Lower leg skin (tissue), 4 donors: ENCODE measurements at regions not wholly inside any gene's neighbourhood (a gene's known extent, or its start where the extent isn't known, plus 50 kb on each side); places are given as distances from the start of the nearest gene placed in this dataset.
"Not testable (repeated sequence)": the region's sequence is repeated elsewhere in the genome, so short reads cannot be mapped to it uniquely, and the experiment has no call there.

Experiments used
- DNase-seq, 2 donors: peaks; one replicate each; pipeline ENCODE4 v3.0.0-alpha.2; 2019; ENCODE audit warnings: low spot score in 2 of 2
- H3K4me3 ChIP-seq: fragments of 200-600 bp; sonication (generic); 2 replicates; pipeline ENCODE4 v1.5.1; 2017; ENCODE audit warnings: mild to moderate bottlenecking, low read depth; ENCODE audit not compliant: poor library complexity, severe bottlenecking
- POLR2A ChIP-seq, 2 donors: fragments of 450-650 bp; IDR thresholded peaks; one replicate each; pipeline ENCODE4 v1.6.1; 2016 to 2017; ENCODE audit warnings: antibody characterized with exemption in 2 of 2, mild to moderate bottlenecking in 1 of 2, moderate library complexity in 1 of 2
- WGBS, 2 donors: methylation state at CpG; one replicate each; pipeline ENCODE4 v1.1.5; 2018; 5-methylcytosine and 5-hydroxymethylcytosine counted together
- intact Hi-C: fragments of 100-400 bp; cut with DNase I; formaldehyde crosslinking; loops from one replicate; pipeline ENCODE4 v1.15.0; 2023; ENCODE audit warnings: low total_unique reads
- TF ChIP-seq, protein P1 (sequence below), 3 donors: fragments of 450-650 bp; IDR thresholded peaks; one replicate each; pipeline ENCODE4 v1.5.1; 2016; ENCODE audit warnings: antibody characterized with exemption in 3 of 3, mild to moderate bottlenecking in 3 of 3, moderate library complexity in 2 of 3

DNA sequence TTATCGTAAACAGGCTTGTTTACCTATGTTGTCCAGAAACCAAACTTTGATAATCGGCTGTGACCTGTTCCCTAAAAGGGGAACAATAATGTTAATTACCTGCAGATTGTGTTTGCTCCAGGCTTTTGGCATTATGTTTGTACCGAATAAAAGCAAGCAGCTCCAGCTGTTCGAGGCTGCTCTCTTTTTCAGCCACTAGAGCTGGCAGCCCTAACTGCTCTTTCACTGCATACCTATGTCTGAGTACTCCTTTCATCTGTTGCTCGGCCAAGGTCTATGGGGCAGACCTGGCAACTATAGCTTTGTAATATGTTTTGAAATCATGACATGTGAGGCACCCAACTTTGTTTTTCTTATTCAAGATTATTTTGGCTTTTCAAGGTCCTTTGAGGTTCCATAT lies 77.8 kb upstream of the EHBP1 start:
- TF ChIP-seq, protein P1, sequence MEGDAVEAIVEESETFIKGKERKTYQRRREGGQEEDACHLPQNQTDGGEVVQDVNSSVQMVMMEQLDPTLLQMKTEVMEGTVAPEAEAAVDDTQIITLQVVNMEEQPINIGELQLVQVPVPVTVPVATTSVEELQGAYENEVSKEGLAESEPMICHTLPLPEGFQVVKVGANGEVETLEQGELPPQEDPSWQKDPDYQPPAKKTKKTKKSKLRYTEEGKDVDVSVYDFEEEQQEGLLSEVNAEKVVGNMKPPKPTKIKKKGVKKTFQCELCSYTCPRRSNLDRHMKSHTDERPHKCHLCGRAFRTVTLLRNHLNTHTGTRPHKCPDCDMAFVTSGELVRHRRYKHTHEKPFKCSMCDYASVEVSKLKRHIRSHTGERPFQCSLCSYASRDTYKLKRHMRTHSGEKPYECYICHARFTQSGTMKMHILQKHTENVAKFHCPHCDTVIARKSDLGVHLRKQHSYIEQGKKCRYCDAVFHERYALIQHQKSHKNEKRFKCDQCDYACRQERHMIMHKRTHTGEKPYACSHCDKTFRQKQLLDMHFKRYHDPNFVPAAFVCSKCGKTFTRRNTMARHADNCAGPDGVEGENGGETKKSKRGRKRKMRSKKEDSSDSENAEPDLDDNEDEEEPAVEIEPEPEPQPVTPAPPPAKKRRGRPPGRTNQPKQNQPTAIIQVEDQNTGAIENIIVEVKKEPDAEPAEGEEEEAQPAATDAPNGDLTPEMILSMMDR (IDR thresholded peaks at IDR 0.05) = no peak
- TF ChIP-seq POLR2A (IDR thresholded peaks at IDR 0.05) = no peak
- H3K4me3 ChIP-seq = no peak overlapping the region
- no peak for DNase-seq
- 71 to 79% methylated on average over 5 of the region's 5 CpGs for WGBS, 2 donors
- intact Hi-C loops = no loop called here

DNA sequence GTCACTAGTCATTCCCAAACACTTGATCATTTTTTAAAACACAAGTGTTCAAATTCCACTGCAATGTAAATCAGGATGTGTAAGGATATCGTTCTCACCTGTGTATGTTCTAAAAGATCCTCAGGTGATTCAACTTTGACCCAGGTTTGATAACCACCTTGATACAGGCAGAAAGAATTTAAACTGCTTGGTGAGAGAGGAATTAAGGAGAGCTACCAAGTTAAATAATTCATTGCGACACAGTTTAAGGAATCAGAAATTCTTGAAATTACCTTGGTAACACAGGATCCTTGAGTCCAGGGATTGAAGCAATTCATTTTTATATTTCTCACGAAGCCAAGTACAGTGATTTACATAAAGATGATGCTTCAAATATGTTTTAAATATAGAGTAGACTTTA lies 80.7 kb upstream of the EHBP1 start:
- 71 to 74% methylated on average over 3 of the region's 3 CpGs for WGBS, 2 donors
- H3K4me3 ChIP-seq = no peak overlapping the region
- intact Hi-C loops = no loop called here
- DNase-seq = no peak
- TF ChIP-seq, protein P1 (IDR thresholded peaks at IDR 0.05) = no peak
- TF ChIP-seq POLR2A (IDR thresholded peaks at IDR 0.05) = no peak

DNA sequence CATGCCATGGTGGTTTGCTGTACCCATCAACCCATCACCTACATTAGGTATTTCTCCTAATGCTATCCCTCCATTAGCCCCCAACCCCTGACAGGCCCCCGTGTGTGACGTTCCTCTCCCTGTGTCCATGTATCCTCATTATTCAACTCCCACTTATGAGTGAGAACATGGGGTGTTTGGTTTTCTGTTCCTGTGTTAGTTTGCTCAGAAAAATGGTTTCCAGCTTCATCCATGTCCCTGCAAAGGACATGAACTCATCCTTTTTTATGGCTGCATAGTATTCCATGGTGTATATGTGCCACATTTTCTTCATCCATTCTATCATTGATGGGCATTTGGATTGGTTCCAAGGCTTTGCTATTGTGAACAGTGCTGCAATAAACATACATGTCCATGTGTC lies 89.0 kb upstream of the EHBP1 start:
- WGBS, 2 donors = 98 to 100% methylated on average over 2 of the region's 2 CpGs
- H3K4me3 ChIP-seq, DNase-seq, intact Hi-C loops: not testable (repeated sequence)

DNA sequence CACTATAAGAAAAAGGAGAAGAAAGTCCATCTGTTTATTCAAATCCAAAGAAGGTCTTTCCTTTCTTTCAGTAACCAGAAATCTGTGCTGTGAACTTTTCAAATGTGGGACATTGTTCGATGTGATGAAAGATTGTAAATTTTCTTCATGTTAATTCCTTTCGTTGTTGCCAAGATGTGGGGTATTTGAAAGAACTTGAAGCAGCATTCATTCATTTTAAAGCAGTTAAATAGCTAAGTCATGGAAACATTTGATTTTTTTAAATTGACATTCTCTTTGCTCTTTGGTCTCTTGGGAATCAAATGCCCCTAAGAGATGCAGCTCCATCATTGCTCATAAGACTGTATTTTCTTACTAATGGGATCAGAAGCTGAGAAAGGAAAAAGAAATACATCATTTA lies 93.7 kb upstream of the EHBP1 start:
- WGBS, 2 donors = 34 to 39% methylated on average over 2 of the region's 2 CpGs
- no peak for DNase-seq
- intact Hi-C loops = no loop called here
- TF ChIP-seq POLR2A (IDR thresholded peaks at IDR 0.05) = no peak
- TF ChIP-seq, protein P1 (IDR thresholded peaks at IDR 0.05) = no peak
- no peak overlapping the region for H3K4me3 ChIP-seq

DNA sequence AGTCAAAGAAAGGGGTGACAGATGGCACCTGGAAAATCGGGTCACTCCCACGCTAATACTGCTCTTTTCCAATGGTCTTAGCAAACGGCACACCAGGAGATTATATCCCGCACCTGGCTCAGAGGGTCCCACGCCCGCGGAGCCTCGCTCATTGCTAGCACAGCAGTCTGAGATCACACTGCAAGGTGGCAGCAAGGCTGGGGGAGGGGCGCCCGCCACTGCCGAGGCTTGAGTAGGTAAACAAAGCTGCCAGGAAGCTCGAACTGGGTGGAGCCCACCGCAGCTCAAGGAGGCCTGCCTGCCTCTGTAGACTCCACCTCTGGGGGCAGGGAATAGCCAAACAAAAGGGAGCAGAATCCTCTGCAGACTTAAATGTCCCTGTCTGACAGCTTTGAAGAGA lies 99.5 kb upstream of the TMEM17 start:
- DNase-seq, intact Hi-C loops, H3K4me3 ChIP-seq: not testable (repeated sequence)
- 82 to 89% methylated on average over 8 to 12 of the region's 13 CpGs for WGBS, 2 donors

DNA sequence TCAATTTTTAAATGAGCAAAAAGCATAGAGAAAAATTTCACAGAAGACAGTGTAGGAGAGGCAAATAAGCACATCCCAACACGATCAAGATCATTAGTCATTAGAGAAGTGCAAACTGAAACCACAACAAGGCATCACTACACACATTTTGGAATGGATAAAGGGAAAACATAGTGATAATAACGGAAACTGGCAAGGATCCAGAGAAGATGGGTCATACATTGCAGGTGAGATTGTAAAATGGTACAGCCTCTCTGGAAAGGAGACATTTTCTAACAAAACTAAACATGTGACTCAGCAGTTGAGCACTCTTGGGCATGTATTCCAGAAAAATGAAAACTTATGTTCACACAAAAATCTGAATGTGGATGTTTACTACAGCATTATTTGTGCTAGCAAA lies 98.3 kb upstream of the TMEM17 start:
- DNase-seq = no peak
- TF ChIP-seq POLR2A (IDR thresholded peaks at IDR 0.05) = no peak
- TF ChIP-seq, protein P1 (IDR thresholded peaks at IDR 0.05) = no peak
- H3K4me3 ChIP-seq = no peak overlapping the region
- intact Hi-C loops = no loop called here
- 42 to 45% methylated on average over 2 of the region's 2 CpGs for WGBS, 2 donors

DNA sequence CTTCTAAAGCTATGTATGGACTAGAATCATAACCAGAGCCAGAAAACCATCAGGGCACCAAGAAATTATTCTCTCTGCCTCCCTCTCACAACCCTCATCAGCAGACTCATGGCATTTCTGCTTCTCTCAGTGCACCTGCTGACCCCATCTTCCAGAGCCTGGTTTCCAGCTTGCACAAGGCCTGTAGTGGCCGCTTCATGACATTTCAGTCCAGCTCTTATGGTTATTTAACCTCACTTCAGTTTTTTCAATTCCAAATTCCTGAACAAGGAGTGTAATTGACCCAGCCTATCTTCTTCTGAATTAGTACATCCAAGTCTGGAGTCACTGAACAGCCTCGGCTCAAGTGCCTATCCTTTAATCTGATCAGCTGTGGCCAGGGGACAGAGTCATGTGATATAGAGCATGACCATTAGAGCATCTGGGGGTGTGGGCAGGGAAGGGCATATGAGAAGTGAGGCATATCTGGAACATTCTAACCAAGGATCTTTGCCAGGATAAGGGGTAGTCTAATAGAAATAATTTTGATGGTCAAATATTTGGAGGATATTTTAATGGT lies 97.2 kb upstream of the TMEM17 start:
- H3K4me3 ChIP-seq = no peak overlapping the region
- 88% methylated on average over 2 of the region's 2 CpGs for whole genome bisulfite sequencing, 2 donors
- no peak for DNase-seq
- intact Hi-C loops = no loop called here
- no peak for TF ChIP-seq POLR2A (IDR thresholded peaks at IDR 0.05)
- TF ChIP-seq, protein P1 (IDR thresholded peaks at IDR 0.05) = no peak

DNA sequence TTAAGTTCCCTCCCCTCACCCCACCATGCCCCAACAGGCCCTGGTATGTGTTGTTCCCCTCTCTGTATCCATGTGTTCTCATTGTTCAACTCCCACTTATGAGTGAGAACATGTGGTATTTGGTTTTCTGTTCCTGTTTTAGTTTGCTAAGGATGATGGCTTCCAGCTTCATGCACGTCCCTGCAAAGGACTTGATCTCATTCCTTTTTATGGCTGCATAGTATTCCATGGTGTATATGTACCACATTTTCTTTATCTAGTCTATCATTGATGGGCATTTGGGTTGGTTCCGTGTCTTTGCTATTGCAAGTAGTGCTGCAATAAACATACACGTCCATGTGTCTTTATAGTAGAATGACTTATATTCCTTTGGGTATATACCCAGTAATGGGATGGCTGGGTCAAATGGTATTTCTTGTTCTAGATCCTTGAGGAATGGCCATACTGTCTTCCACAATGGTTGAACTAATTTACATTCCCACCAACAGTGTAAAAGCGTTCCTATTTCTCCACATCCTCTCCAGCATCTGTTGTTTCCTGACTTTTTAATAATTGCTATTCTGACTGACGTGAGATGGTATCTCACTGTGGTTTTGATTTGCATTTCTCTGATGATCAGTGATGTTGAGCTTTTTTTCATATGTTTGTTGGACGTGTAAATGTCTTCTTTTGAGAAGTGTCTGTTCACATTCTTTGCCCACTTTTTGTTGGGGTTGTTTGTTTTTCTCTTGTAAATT lies 93.8 kb upstream of the TMEM17 start:
- WGBS, 2 donors = 88% methylated on average over 6 of the region's 6 CpGs
- intact Hi-C loops, H3K4me3 ChIP-seq, DNase-seq: not testable (repeated sequence)
